ENCODE measurements at regions not wholly inside any gene's neighbourhood (a gene's known extent, or its start where the extent isn't known, plus 50 kb on each side); places are given as distances from the start of the nearest gene placed in this dataset.

GRCh38 chr12:45575417-45575816 is 154.1 kb upstream of the ARID2 start:
- Histone ChIP-seq H3K79me2 (ENCODE audit: low read length) (no peaks in the 10 kb centered on the region), H3K9ac (ENCODE audit: low read length) (no peak overlapping the region), H3K9me2 (replicated peaks; ENCODE audit: low read length) (no peaks in the 10 kb centered on the region), H3K9me3 (ENCODE audit: low read length) (no peaks in the 10 kb centered on the region), H3F3A (ENCODE audit: low read length, unreplicated experiment) (no peaks in the 10 kb centered on the region), H3K4me3 (ENCODE audit: low read length) (no peak overlapping the region), H3K27me3 (ENCODE audit: low read length) (no peaks in the 10 kb centered on the region; the same call in 1 of the 2 replicates), H3K36me3 (ENCODE audit: low read depth, low read length) (no peaks in the 10 kb centered on the region), H4K20me1 (ENCODE audit: low read length) (no peaks in the 10 kb centered on the region), H3K27ac (ENCODE audit: low read length) (no peak overlapping the region), H3K4me1 (ENCODE audit: insufficient read depth, low read length) (no peaks in the 10 kb centered on the region), H2AFZ (ENCODE audit: low read length) (no peak overlapping the region), H3K4me2 (ENCODE audit: low read length) (no peak overlapping the region)
- ChIA-PET CTCF (no interaction called here), POLR2A (ENCODE audit: unreplicated experiment) (no interaction called here)
- intact Hi-C loops (cut with micrococcal nuclease) = no loop called here
- ATAC-seq = no peak
- TF ChIP-seq EZH2 (IDR thresholded peaks at IDR 0.05; ENCODE audit: low read length, unreplicated experiment) = no peak
- TF ChIP-seq EZH2phosphoT487 (IDR thresholded peaks at IDR 0.05; ENCODE audit: borderline replicate concordance, low read length) = no peak
- no peak for TF ChIP-seq CTCF (conservative IDR thresholded peaks at IDR 0.05; ENCODE audit: low read depth, low read length)
- no TSS peak for BruUV-seq (replicated peaks)
- no peak for DNase-seq

- ChIA-PET CTCF (no interaction called here), POLR2A (ENCODE audit: unreplicated experiment) (no interaction called here)
- Histone ChIP-seq H3K27me3 (ENCODE audit: low read length) (no peaks in the 10 kb centered on the region; the same call in 1 of the 2 replicates), H3K27ac (ENCODE audit: low read length) (no peak overlapping the region), H3K79me2 (ENCODE audit: low read length) (no peaks in the 10 kb centered on the region), H3K4me1 (ENCODE audit: insufficient read depth, low read length) (no peaks in the 10 kb centered on the region), H2AFZ (ENCODE audit: low read length) (no peak overlapping the region), H3K4me2 (ENCODE audit: low read length) (no peak overlapping the region), H3F3A (ENCODE audit: low read length, unreplicated experiment) (no peaks in the 10 kb centered on the region), H4K20me1 (ENCODE audit: low read length) (no peaks in the 10 kb centered on the region), H3K9ac (ENCODE audit: low read length) (no peak overlapping the region), H3K9me3 (ENCODE audit: low read length) (no peaks in the 10 kb centered on the region), H3K36me3 (ENCODE audit: low read depth, low read length) (no peaks in the 10 kb centered on the region), H3K9me2 (replicated peaks; ENCODE audit: low read length) (no peaks in the 10 kb centered on the region), H3K4me3 (ENCODE audit: low read length) (no peak overlapping the region)
- intact Hi-C loops (cut with micrococcal nuclease) = no loop called here
- TF ChIP-seq EZH2 (IDR thresholded peaks at IDR 0.05; ENCODE audit: low read length, unreplicated experiment) = no peak
- TF ChIP-seq CTCF (conservative IDR thresholded peaks at IDR 0.05; ENCODE audit: low read depth, low read length) = no peak
- no peak for TF ChIP-seq EZH2phosphoT487 (IDR thresholded peaks at IDR 0.05; ENCODE audit: borderline replicate concordance, low read length)
- DNase-seq = no peak
- no peak for ATAC-seq
- no TSS peak for BruUV-seq (replicated peaks)
Measured at GRCh38 chr12:45575823-45576475, 153.6 kb upstream of the ARID2 start.

- intact Hi-C loops (cut with micrococcal nuclease) = no loop called here
- Histone ChIP-seq H3K4me1 (ENCODE audit: insufficient read depth, low read length) (no peaks in the 10 kb centered on the region), H3K9ac (ENCODE audit: low read length) (no peak overlapping the region), H3K79me2 (ENCODE audit: low read length) (no peaks in the 10 kb centered on the region), H3K4me3 (ENCODE audit: low read length) (no peak overlapping the region), H3K9me2 (replicated peaks; ENCODE audit: low read length) (no peaks in the 10 kb centered on the region), H4K20me1 (ENCODE audit: low read length) (no peaks in the 10 kb centered on the region), H2AFZ (ENCODE audit: low read length) (no peak overlapping the region), H3K36me3 (ENCODE audit: low read depth, low read length) (no peaks in the 10 kb centered on the region), H3K9me3 (ENCODE audit: low read length) (no peaks in the 10 kb centered on the region), H3F3A (ENCODE audit: low read length, unreplicated experiment) (no peaks in the 10 kb centered on the region), H3K27me3 (ENCODE audit: low read length) (no peaks in the 10 kb centered on the region; the same call in 1 of the 2 replicates), H3K27ac (ENCODE audit: low read length) (no peak overlapping the region), H3K4me2 (ENCODE audit: low read length) (no peak overlapping the region)
- TF ChIP-seq EZH2phosphoT487 (IDR thresholded peaks at IDR 0.05; ENCODE audit: borderline replicate concordance, low read length) = no peak
- no peak for TF ChIP-seq EZH2 (IDR thresholded peaks at IDR 0.05; ENCODE audit: low read length, unreplicated experiment)
- TF ChIP-seq CTCF (conservative IDR thresholded peaks at IDR 0.05; ENCODE audit: low read depth, low read length) = no peak
- DNase-seq (no peak), ATAC-seq (no peak)
- ChIA-PET CTCF (no interaction called here), POLR2A (ENCODE audit: unreplicated experiment) (no interaction called here)
- no TSS peak for BruUV-seq (replicated peaks)
Measured at GRCh38 chr12:45577844-45578399, 151.6 kb upstream of the ARID2 start.

Measured in PC-3 (cell line).